Cardiac fibroblast (primary cell): ENCODE measurements at regions not wholly inside any gene's neighbourhood (a gene's known extent, or its start where the extent isn't known, plus 50 kb on each side); places are given as distances from the start of the nearest gene placed in this dataset.

Experiments
- DNase-seq, 2 donors: peaks; one replicate each; pipeline versions ENCODE4 v3.0.0 to v3.0.0-alpha.2; 2010; ENCODE audit warnings: low read depth in 2 of 2
- H3K4me3 ChIP-seq, 2 donors: replicated peaks in 1 of 2; 1 replicate in 1 of 2; 2 replicates in 1 of 2; pipeline ENCODE4 v1.5.1; 2011; ENCODE audit warnings: low read depth in 2 of 2, low read length in 2 of 2, mild to moderate bottlenecking in 2 of 2, moderate library complexity in 1 of 2
- CTCF ChIP-seq: IDR thresholded peaks from one replicate; pipeline ENCODE4 v1.5.1; 2011; ENCODE audit warnings: low read depth, mild to moderate bottlenecking, low read length, inconsistent platforms

GRCh38 chr5:175037820-175038219, 313.4 kb downstream of the MSX2 start:
- no peak for TF ChIP-seq CTCF
- H3K4me3 ChIP-seq: no peak overlapping the region
- DNase-seq: no peak

- DNase-seq: no peak
- no peak for TF ChIP-seq CTCF
- no peak overlapping the region for H3K4me3 ChIP-seq
Measured at GRCh38 chr5:175035882-175036533, 311.6 kb downstream of the MSX2 start.

GRCh38 chr5:175034924-175035323, 310.5 kb downstream of the MSX2 start:
- DNase-seq: no peak
- no peak overlapping the region for H3K4me3 ChIP-seq
- TF ChIP-seq CTCF: no peak

GRCh38 chr5:175032741-175033151, 308.4 kb downstream of the MSX2 start:
- TF ChIP-seq CTCF: no peak
- DNase-seq: no peak
- H3K4me3 ChIP-seq: no peak overlapping the region

- H3K4me3 ChIP-seq: no peak overlapping the region
- DNase-seq: no peak
- TF ChIP-seq CTCF: no peak
Measured at GRCh38 chr5:175032013-175032412, 307.6 kb downstream of the MSX2 start.

- no peak for TF ChIP-seq CTCF
- no peak overlapping the region for H3K4me3 ChIP-seq
- no peak for DNase-seq
Measured at GRCh38 chr5:175027390-175027789, 303.0 kb downstream of the MSX2 start.

GRCh38 chr5:175025077-175025476, 300.7 kb downstream of the MSX2 start:
- no peak for DNase-seq
- no peak overlapping the region for H3K4me3 ChIP-seq
- TF ChIP-seq CTCF: no peak
